Keratinocyte (primary cell): ENCODE measurements at regions not wholly inside any gene's neighbourhood (a gene's known extent, or its start where the extent isn't known, plus 50 kb on each side); places are given as distances from the start of the nearest gene placed in this dataset.

Experiments
- EZH2 ChIP-seq: IDR thresholded peaks from one replicate; pipeline ENCODE4 v1.6.1; 2012; ENCODE audit warnings: inconsistent platforms, mild to moderate bottlenecking, low read length, moderate library complexity
- TF ChIP-seq, protein P1 (sequence below), 3 experiments: IDR thresholded peaks in 1 of 3; conservative IDR thresholded peaks in 1 of 3; optimal IDR thresholded peaks in 1 of 3; 2 replicates in 2 of 3; 3 replicates in 1 of 3; pipeline versions ENCODE3 to v1.5.1; 2011; ENCODE audit warnings: low read length in 3 of 3, mild to moderate bottlenecking in 3 of 3, moderate library complexity in 2 of 3, control low read depth in 1 of 3, inconsistent platforms in 1 of 3; ENCODE audit not compliant: insufficient read depth in 2 of 3; ENCODE audit errors: extremely low read depth in 1 of 3

- TF ChIP-seq, protein P1, sequence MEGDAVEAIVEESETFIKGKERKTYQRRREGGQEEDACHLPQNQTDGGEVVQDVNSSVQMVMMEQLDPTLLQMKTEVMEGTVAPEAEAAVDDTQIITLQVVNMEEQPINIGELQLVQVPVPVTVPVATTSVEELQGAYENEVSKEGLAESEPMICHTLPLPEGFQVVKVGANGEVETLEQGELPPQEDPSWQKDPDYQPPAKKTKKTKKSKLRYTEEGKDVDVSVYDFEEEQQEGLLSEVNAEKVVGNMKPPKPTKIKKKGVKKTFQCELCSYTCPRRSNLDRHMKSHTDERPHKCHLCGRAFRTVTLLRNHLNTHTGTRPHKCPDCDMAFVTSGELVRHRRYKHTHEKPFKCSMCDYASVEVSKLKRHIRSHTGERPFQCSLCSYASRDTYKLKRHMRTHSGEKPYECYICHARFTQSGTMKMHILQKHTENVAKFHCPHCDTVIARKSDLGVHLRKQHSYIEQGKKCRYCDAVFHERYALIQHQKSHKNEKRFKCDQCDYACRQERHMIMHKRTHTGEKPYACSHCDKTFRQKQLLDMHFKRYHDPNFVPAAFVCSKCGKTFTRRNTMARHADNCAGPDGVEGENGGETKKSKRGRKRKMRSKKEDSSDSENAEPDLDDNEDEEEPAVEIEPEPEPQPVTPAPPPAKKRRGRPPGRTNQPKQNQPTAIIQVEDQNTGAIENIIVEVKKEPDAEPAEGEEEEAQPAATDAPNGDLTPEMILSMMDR (optimal IDR thresholded peaks at IDR 0.05 in 1 of 3, IDR thresholded peaks at IDR 0.05 in 1 of 3, conservative IDR thresholded peaks at IDR 0.05 in 1 of 3; ENCODE audit: extremely low read depth in 1 of 3, insufficient read depth in 2 of 3, low read length in 3 of 3): no peak
- no peak for TF ChIP-seq EZH2
Observed at GRCh38 chr9:90966480-90967144, 165.0 kb downstream of the SYK start.
